Prostate gland (tissue), 2 donors: ENCODE measurements at regions not wholly inside any gene's neighbourhood (a gene's known extent, or its start where the extent isn't known, plus 50 kb on each side); places are given as distances from the start of the nearest gene placed in this dataset.

Experiments used
- DNase-seq: peaks from one replicate; pipeline ENCODE4 v3.0.0-alpha.2; 2019; ENCODE audit warnings: low spot score
- H3K27ac ChIP-seq, 2 donors: fragments of 200-600 bp; sonication (generic); 2 replicates each; pipeline ENCODE4 v1.5.1; 2017 to 2019
- H3K27me3 ChIP-seq: fragments of 200-600 bp; sonication (generic); replicated peaks from 2 replicates; pipeline ENCODE4 v1.5.1; 2019; ENCODE audit not compliant: insufficient read depth
- H3K36me3 ChIP-seq, 2 donors: fragments of 200-600 bp; sonication (generic); 1 replicate in 1 of 2; 2 replicates in 1 of 2; pipeline versions ENCODE4 v1.5.1 to v1.8.1; 2017 to 2019
- H3K4me1 ChIP-seq: fragments of 200-600 bp; sonication (generic); replicated peaks from 2 replicates; pipeline ENCODE4 v1.5.1; 2019
- H3K4me3 ChIP-seq, 2 donors: fragments of 200-600 bp; sonication (generic); 2 replicates each; pipeline ENCODE4 v1.5.1; 2017 to 2019
- H3K9me3 ChIP-seq: fragments of 200-600 bp; sonication (generic); 2 replicates; pipeline ENCODE4 v1.5.1; 2017
- POLR2A ChIP-seq: fragments of 450-650 bp; IDR thresholded peaks from one replicate; pipeline ENCODE4 v1.6.1; 2016; ENCODE audit warnings: antibody characterized with exemption, mild to moderate bottlenecking
- POLR2AphosphoS5 ChIP-seq: sonication (generic); formaldehyde crosslinking; IDR thresholded peaks from one replicate; pipeline ENCODE4 v1.6.1; 2017; ENCODE audit warnings: antibody characterized with exemption
- WGBS: methylation state at CpG from one replicate; pipeline ENCODE4 v1.1.5; 2018; 5-methylcytosine and 5-hydroxymethylcytosine counted together
- intact Hi-C: fragments of 100-400 bp; cut with DNase I; formaldehyde crosslinking; loops from one replicate; pipeline ENCODE4 v1.14.2; 2022
- TF ChIP-seq, protein P1 (sequence below), 4 experiments: fragments of 200-600 bp in 2 of 4; fragments of 450-650 bp in 2 of 4; sonication (generic) in 2 of 4; IDR thresholded peaks; 1 replicate in 3 of 4; 2 replicates in 1 of 4; pipeline ENCODE4 v1.5.1; 2016 to 2019; ENCODE audit warnings: antibody characterized with exemption in 4 of 4, mild to moderate bottlenecking in 2 of 4, moderate library complexity in 2 of 4

DNA sequence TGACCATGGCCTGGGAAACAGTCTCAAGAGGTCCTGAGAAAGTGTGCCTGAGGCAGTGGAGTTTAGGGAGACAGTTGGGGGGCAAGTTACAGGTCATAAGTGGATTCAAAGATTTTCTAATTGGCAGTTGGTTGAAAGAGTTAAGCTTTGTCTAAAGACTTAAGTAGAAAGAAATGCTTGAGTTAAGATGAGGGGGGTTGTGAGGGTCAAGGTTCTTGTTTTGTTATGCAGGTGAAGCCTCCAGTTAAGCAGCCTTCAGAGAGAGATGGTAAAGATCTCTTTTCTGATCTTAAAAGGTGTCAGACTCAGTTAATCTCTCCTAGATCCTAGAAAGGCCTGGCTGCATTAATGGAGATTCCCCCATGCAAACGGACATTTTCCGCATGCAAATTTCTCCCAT lies 356.3 kb upstream of the C2CD4B start:
- Histone ChIP-seq H3K4me1 (no peaks in the 10 kb centered on the region), H3K27me3 (no peaks in the 10 kb centered on the region), H3K27ac (no peak overlapping the region), H3K4me3 (no peak overlapping the region), H3K36me3 (no peaks in the 10 kb centered on the region), H3K9me3 (no peaks in the 10 kb centered on the region)
- no peak for TF ChIP-seq POLR2AphosphoS5
- TF ChIP-seq, protein P1, sequence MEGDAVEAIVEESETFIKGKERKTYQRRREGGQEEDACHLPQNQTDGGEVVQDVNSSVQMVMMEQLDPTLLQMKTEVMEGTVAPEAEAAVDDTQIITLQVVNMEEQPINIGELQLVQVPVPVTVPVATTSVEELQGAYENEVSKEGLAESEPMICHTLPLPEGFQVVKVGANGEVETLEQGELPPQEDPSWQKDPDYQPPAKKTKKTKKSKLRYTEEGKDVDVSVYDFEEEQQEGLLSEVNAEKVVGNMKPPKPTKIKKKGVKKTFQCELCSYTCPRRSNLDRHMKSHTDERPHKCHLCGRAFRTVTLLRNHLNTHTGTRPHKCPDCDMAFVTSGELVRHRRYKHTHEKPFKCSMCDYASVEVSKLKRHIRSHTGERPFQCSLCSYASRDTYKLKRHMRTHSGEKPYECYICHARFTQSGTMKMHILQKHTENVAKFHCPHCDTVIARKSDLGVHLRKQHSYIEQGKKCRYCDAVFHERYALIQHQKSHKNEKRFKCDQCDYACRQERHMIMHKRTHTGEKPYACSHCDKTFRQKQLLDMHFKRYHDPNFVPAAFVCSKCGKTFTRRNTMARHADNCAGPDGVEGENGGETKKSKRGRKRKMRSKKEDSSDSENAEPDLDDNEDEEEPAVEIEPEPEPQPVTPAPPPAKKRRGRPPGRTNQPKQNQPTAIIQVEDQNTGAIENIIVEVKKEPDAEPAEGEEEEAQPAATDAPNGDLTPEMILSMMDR (IDR thresholded peaks at IDR 0.05) = no peak
- no peak for TF ChIP-seq POLR2A
- intact Hi-C loops = no loop called here
- DNase-seq = no peak
- 98% methylated on average over 2 of the region's 2 CpGs for WGBS

DNA sequence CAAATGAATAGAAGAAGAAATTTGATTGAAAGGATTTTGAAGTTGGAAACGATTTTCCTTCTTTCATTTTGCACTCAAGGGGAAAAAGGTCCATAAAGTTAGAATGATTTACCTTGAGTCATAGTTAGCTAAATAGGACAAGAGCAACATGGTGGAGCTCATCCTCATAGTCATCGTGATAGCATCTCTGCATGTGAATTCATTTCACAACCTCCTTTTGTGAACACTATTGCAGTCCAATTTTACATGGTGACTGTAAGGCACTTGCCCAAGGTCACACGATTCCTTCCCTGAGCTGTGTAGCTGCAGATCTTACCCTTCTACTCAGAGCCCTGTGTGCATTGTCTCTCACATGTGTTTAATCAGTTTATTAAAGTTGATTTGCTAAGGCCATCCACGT lies 359.8 kb upstream of the C2CD4B start:
- Histone ChIP-seq H3K27ac (no peak overlapping the region), H3K9me3 (no peaks in the 10 kb centered on the region), H3K4me3 (no peak overlapping the region), H3K4me1 (no peaks in the 10 kb centered on the region), H3K27me3 (no peaks in the 10 kb centered on the region), H3K36me3 (no peaks in the 10 kb centered on the region)
- no peak for DNase-seq
- intact Hi-C loops = no loop called here
- 81% methylated on average over 4 of the region's 4 CpGs for WGBS
- TF ChIP-seq, protein P1 (IDR thresholded peaks at IDR 0.05) = no peak
- TF ChIP-seq POLR2AphosphoS5 = no peak
- TF ChIP-seq POLR2A = no peak

GRCh38 chr15:62527387-62527786 lies 362.3 kb upstream of the C2CD4B start:
- TF ChIP-seq POLR2AphosphoS5 = no peak
- TF ChIP-seq, protein P1 (IDR thresholded peaks at IDR 0.05) = no peak
- TF ChIP-seq POLR2A = no peak
- 75% methylated on average over 2 of the region's 2 CpGs for WGBS
- no peaks in the 10 kb centered on the region for H3K27me3 ChIP-seq
- no peak overlapping the region for H3K4me3 ChIP-seq
- no peaks in the 10 kb centered on the region for H3K9me3 ChIP-seq
- H3K27ac ChIP-seq = no peak overlapping the region
- no peaks in the 10 kb centered on the region for H3K4me1 ChIP-seq
- DNase-seq = no peak
- intact Hi-C loops = no loop called here
- H3K36me3 ChIP-seq = no peaks in the 10 kb centered on the region

DNA sequence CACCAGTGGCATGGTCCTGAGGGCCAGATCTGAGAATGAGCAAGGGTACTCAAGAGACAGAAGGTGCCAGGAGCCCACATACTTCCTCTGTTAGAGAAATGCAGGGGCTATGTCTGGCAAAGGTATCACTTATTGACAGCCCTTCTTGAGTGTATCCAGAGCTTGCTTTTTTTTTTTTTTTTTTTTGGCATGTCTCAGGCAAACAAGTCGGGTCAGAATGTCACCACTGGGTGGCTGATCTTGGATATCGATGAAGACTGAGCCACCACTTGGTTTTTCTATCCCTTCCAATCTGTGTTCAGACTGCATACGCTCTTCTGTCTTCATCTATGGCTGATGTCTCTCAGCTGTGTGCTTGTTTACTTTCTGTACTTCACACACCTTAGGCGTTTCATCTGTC lies 363.4 kb upstream of the C2CD4B start:
- H3K27ac ChIP-seq = no peak overlapping the region
- H3K9me3 ChIP-seq = no peaks in the 10 kb centered on the region
- TF ChIP-seq POLR2A (no peak), POLR2AphosphoS5 (no peak)
- TF ChIP-seq, protein P1 (IDR thresholded peaks at IDR 0.05) = no peak
- no peaks in the 10 kb centered on the region for H3K27me3 ChIP-seq
- no peak overlapping the region for H3K4me3 ChIP-seq
- 89% methylated on average over 4 of the region's 4 CpGs for WGBS
- intact Hi-C loops = no loop called here
- H3K36me3 ChIP-seq = no peaks in the 10 kb centered on the region
- no peaks in the 10 kb centered on the region for H3K4me1 ChIP-seq
- no peak for DNase-seq

GRCh38 chr15:62532367-62532766 lies 367.3 kb upstream of the C2CD4B start:
- H3K27ac ChIP-seq = no peak overlapping the region
- WGBS = 95% methylated on average over 2 of the region's 2 CpGs
- no peak for TF ChIP-seq POLR2A
- TF ChIP-seq, protein P1 (IDR thresholded peaks at IDR 0.05) = no peak
- no peak for TF ChIP-seq POLR2AphosphoS5

More at GRCh38 chr15:62532367-62532766, 367.3 kb upstream of the C2CD4B start:
- Histone ChIP-seq H3K4me3 (no peak overlapping the region), H3K27me3 (no peaks in the 10 kb centered on the region), H3K4me1 (no peaks in the 10 kb centered on the region), H3K9me3 (no peaks in the 10 kb centered on the region), H3K36me3 (no peaks in the 10 kb centered on the region)
- intact Hi-C loops = no loop called here
- DNase-seq = no peak
